ENCODE measurements at regions not wholly inside any gene's neighbourhood (a gene's known extent, or its start where the extent isn't known, plus 50 kb on each side); places are given as distances from the start of the nearest gene placed in this dataset.

GRCh38 chr5:68711293-68712200 lies 382.3 kb upstream of the SLC30A5 start:
- 21% methylated on average over 6 of the region's 6 CpGs for WGBS (ENCODE audit: insufficient coverage, low coverage, missing lambda C conversion rate)
- FAIRE-seq, result no peak
- intact Hi-C loops (cut with micrococcal nuclease) (no loop called here), in situ Hi-C loops (cut with MboI) (no loop called here)
- POLR2A ChIA-PET, result interaction anchor here (0.8 to 1.1 kb wide), 2 partner anchors 10 kb away, joined by 3 to 5 read pairs; no protein-coding TSS in a partner anchor
- H3K4me3 ChIP-seq, result no peak overlapping the region
- no peaks in the 10 kb centered on the region for H4K20me1 ChIP-seq (replicated peaks; ENCODE audit: control insufficient read depth, insufficient read depth, low read length)
- H3K79me2 ChIP-seq (ENCODE audit: control insufficient read depth, insufficient read depth, low read length), result no peaks in the 10 kb centered on the region
- no peak for TF ChIP-seq EP300 (IDR thresholded peaks at IDR 0.05; ENCODE audit: low read length)
- no peak for TF ChIP-seq COPS2 (conservative IDR thresholded peaks at IDR 0.05)
- no peak for TF ChIP-seq BHLHE40 (IDR thresholded peaks at IDR 0.05; ENCODE audit: low read length)
- TF ChIP-seq ZNF740 (CRISPR knock-in tag; IDR thresholded peaks at IDR 0.05), result no peak
- no peak for TF ChIP-seq ZNF740 (tag; IDR thresholded peaks at IDR 0.05)
- TF ChIP-seq ZNF263 (CRISPR knock-in tag; IDR thresholded peaks at IDR 0.05; ENCODE audit: borderline replicate concordance), result no peak
- TF ChIP-seq HMGXB4 (CRISPR knock-in tag; IDR thresholded peaks at IDR 0.05), result no peak
- no peaks in the 10 kb centered on the region for H3K36me3 ChIP-seq (ENCODE audit: control insufficient read depth, insufficient read depth, low read length)
- CTCF ChIA-PET (ENCODE audit: low intra/inter-chr PET ratio), result no interaction called here
- BruUV-seq (replicated peaks), result no TSS peak
- peak overlapping the region; percentile 35; the same call in 1 of the 2 replicates for H2AFZ ChIP-seq (ENCODE audit: low read depth, low read length)
- no peaks in the 10 kb centered on the region for H3K9me1 ChIP-seq (ENCODE audit: control insufficient read depth, insufficient read depth, low read length)
- DNase-seq (ENCODE audit: extremely low read depth in 1 of 4, low spot score in 3 of 4), result no peak
- H3K9me3 ChIP-seq (replicated peaks; ENCODE audit: control insufficient read depth, insufficient read depth, low read depth, low read length), result no peaks in the 10 kb centered on the region
- H3K9ac ChIP-seq (ENCODE audit: insufficient read depth in 1 of 2, low read depth in 2 of 2, low read length in 2 of 2), result no peak overlapping the region
- ATAC-seq, result no peak
- no peak overlapping the region for H3K27ac ChIP-seq (ENCODE audit: extremely low read depth, low read depth, low read length)
- H3K4me1 ChIP-seq (replicated peaks in 1 of 2; ENCODE audit: control insufficient read depth in 2 of 2, insufficient read depth in 2 of 2, low read length in 2 of 2), result peaks cover 0 to 5% of the 10 kb centered on the region in 2 experiments; a peak in 3 of 5 replicates
- H3K4me2 ChIP-seq (ENCODE audit: insufficient read depth, low read length), result no peak overlapping the region
- no peaks in the 10 kb centered on the region; a peak in 2 of 5 replicates for H3K27me3 ChIP-seq (ENCODE audit: control insufficient read depth in 2 of 2, insufficient read depth in 2 of 2, low read length in 2 of 2)

All from K562 (cell line).